T47D (cell line): ENCODE measurements at regions not wholly inside any gene's neighbourhood (a gene's known extent, or its start where the extent isn't known, plus 50 kb on each side); places are given as distances from the start of the nearest gene placed in this dataset.

Experiments used
- DNase-seq, 2 experiments: peaks; one replicate each; pipeline versions ENCODE4 v3.0.0 to v3.0.0-alpha.2; 2011 to 2012; ENCODE audit warnings: low read depth in 1 of 2, low spot score in 1 of 2
- JUND ChIP-seq: IDR thresholded peaks from 2 replicates; pipeline ENCODE4 v1.6.1; 2012; ENCODE audit warnings: low read depth
- in situ Hi-C: cut with HindIII; loops from 2 replicates; pipeline ENCODE4 v1.10.0; 2016; ENCODE audit warnings: low sequenced_read_pairs, low pct_unique_long_range_greater_than_20kb

GRCh38 chr3:103796068-103796467 lies 1361.3 kb downstream of the ZPLD1 start:
- no peak for TF ChIP-seq JUND

GRCh38 chr3:103803787-103804186 lies 1369.0 kb downstream of the ZPLD1 start:
- in situ Hi-C loops: no loop called here
- no peak for DNase-seq
- no peak for TF ChIP-seq JUND

More at GRCh38 chr3:103796068-103796467, 1361.3 kb downstream of the ZPLD1 start:
- no peak for DNase-seq
- in situ Hi-C loops: no loop called here

- TF ChIP-seq JUND: no peak
- in situ Hi-C loops: no loop called here
- DNase-seq: no peak
These were observed 1375.4 kb downstream of the ZPLD1 start for GRCh38 chr3:103810167-103810566.

GRCh38 chr3:103813955-103814354 lies 1379.1 kb downstream of the ZPLD1 start:
- in situ Hi-C loops: no loop called here

GRCh38 chr3:103818398-103818797 lies 1383.6 kb downstream of the ZPLD1 start:
- no peak for TF ChIP-seq JUND
- no peak for DNase-seq
- in situ Hi-C loops: no loop called here

More at GRCh38 chr3:103813955-103814354, 1379.1 kb downstream of the ZPLD1 start:
- TF ChIP-seq JUND: no peak
- DNase-seq: peak in 1 of 2 experiments; percentile 85

GRCh38 chr3:103818800-103819199 lies 1384.0 kb downstream of the ZPLD1 start:
- in situ Hi-C loops: no loop called here
- TF ChIP-seq JUND: no peak
- DNase-seq: no peak

GRCh38 chr3:103825586-103825985 lies 1390.8 kb downstream of the ZPLD1 start:
- no peak for TF ChIP-seq JUND
- DNase-seq: no peak
- in situ Hi-C loops: no loop called here

GRCh38 chr3:103829723-103830326 lies 1395.0 kb downstream of the ZPLD1 start:
- in situ Hi-C loops: no loop called here
- no peak for TF ChIP-seq JUND
- DNase-seq: no peak

- no peak for TF ChIP-seq JUND
- no peak for DNase-seq
- in situ Hi-C loops: no loop called here
These were observed 1412.6 kb downstream of the ZPLD1 start for GRCh38 chr3:103847081-103848062.

- in situ Hi-C loops: no loop called here
- no peak for TF ChIP-seq JUND
- DNase-seq: no peak
These were observed 1417.0 kb downstream of the ZPLD1 start for GRCh38 chr3:103851793-103852192.

GRCh38 chr3:103862415-103862814 lies 1427.6 kb downstream of the ZPLD1 start:
- DNase-seq: no peak
- in situ Hi-C loops: no loop called here
- no peak for TF ChIP-seq JUND

- DNase-seq: no peak
- in situ Hi-C loops: no loop called here
- no peak for TF ChIP-seq JUND
These were observed 1428.6 kb downstream of the ZPLD1 start for GRCh38 chr3:103863381-103863780.

GRCh38 chr3:103866113-103866512 lies 1431.3 kb downstream of the ZPLD1 start:
- in situ Hi-C loops: no loop called here

More at GRCh38 chr3:103866113-103866512, 1431.3 kb downstream of the ZPLD1 start:
- DNase-seq: no peak
- no peak for TF ChIP-seq JUND
